GM18498 (cell line): ENCODE measurements at regions not wholly inside any gene's neighbourhood (a gene's known extent, or its start where the extent isn't known, plus 50 kb on each side); places are given as distances from the start of the nearest gene placed in this dataset.

Source experiments
- ATAC-seq: cut with Tn5 transposase; IDR thresholded peaks from one replicate; pipeline ENCODE4 v1.9.1; 2021; ENCODE audit warnings: mild to moderate bottlenecking, moderate library complexity; ENCODE audit not compliant: unreplicated experiment

GRCh38 chr10:111872591-111872990 is 311.0 kb downstream of the GPAM start:
- no peak for ATAC-seq

GRCh38 chr10:111873041-111873440 is 310.5 kb downstream of the GPAM start:
- ATAC-seq, result no peak

DNA sequence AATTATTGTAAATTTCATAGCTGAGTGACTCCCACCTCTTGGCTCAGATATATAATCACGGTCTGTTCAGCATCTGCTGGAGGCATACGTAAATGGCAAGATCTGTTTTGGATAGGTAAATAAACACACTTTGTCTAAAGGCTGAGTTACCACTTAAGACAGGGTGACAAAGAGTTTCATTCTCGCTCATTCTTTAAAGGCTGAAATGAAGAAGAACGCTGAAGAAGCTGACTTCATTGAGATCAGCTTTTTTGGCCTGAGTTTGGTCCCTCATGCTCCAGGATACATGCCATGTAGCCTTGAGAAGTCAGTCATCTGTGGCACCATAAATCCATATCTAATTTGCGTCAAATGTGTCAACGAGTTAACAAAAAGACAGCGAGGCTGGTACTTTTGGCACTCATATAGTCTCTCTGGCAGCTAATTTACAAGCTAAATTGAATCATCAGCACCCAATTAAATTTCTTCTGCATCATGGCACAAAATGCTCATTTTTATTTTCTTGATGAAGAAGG is 309.9 kb downstream of the GPAM start:
- ATAC-seq, result no peak

DNA sequence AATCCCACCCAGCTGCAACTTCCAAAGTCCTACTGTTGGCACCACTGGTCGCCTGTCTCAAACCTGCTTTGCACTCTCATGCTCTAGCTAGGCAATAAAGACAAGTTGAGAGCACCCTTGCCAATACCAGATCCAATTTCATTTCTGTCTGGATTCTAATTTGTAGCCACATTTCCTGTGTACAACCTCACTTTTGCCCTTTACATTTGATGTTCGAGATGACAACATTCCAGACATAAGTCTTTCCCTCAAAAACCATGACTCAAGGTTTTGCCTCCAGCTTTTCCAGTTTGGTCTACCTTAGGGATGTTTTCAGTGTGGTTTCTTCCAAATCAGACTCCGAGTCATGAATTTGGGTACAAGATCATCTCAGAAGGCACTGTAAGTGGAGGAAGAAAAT is 309.0 kb downstream of the GPAM start:
- no peak for ATAC-seq

- no peak for ATAC-seq
These were observed 307.8 kb downstream of the GPAM start for GRCh38 chr10:111875725-111876124.

- ATAC-seq, result no peak
These were observed 306.3 kb downstream of the GPAM start for GRCh38 chr10:111877258-111877657.

GRCh38 chr10:111879969-111880368 is 303.6 kb downstream of the GPAM start:
- no peak for ATAC-seq

DNA sequence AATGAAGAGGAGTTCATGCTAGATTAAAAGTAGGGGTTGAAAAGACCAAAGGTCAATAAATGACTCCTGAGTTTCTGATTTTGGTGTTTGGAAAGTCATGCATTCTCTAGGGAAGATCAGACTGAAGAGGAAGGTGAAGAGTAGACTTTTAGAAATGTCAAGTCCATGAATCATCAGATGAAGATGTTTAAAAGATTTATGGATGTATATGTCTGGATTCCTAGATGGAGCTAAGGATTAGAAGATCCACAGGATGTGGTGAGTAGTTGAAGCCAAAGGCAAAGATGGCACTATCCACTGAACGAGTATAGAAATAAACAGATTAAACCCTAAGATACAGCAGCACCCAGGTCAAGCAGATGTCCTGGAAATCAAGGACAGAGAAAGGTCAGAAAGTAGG is 298.5 kb downstream of the GPAM start:
- no peak for ATAC-seq

DNA sequence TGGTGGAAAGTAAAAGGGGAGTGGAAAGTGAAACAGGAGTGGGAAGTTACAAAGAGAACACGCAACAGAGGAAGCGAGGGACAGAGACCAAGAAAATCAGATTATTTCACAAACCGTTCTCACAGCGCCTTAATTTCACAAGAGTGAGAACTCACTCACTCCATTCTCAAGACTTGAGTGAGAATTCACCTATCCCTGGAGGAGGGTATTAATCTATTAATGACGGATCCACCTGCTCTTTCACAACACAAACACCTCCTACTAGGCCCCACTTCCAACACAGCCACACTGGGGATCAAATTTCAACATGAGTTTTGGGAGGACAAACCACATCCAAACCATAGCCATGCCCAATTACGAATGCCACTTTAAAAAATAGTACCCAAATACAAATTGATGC is 297.6 kb downstream of the GPAM start:
- ATAC-seq, result no peak

DNA sequence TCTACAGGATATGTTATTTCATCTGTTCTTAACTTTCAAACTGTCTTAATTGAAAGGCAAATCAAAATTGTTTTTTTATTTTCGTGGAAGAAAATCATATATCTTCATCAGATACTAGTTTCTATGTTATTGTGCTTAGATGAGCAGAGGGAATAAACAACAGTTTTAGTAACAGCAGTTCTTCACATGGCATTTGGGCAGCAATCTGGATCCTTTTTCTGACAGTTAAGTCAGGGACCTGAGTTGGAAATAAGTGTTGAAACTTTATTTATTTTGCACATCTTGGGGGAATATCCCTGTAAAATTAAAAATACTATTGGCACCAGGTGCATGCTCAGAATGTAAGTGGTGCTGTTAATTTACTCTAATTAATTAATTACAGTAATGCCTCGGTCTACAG is 296.3 kb downstream of the GPAM start:
- ATAC-seq, result no peak

DNA sequence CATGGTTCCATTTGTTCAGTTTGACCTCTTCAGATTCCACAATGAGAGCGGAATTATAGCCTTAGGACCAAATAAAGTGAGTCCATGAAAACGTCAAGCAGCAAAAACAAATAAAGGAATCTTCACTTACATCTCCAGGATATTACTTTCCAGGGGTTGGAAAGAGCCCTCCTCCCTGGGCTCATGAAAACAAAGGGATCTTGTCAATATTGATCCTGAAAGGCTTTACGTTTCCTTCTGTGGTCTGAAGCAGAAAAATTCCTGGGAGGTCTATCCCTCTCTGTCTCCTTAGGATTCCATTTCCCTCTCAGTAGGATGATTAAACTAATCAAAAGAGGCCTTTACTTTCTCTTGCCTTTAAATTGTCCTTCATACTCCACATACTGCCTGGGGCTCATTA is 293.5 kb downstream of the GPAM start:
- no peak for ATAC-seq

- no peak for ATAC-seq
These were observed 267.6 kb downstream of the GPAM start for GRCh38 chr10:111916011-111916410.

DNA sequence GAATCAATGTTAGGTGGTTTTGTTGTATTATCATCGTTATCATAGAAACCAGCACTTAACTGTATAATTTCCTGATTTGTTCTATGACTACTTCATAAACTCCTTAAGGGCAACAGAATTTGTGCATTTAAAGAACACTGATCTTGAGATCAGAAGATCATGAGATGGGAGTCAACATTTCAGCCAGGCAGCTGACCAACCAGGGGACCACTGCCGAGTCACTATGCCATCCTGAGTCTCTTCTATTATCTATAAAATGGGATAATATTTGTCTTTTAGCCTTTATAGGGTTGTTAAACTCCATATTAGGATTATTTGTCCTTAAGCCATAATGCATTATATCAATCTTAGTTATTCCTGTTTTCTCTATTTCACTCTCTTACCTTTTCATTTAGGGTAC is 261.7 kb downstream of the GPAM start:
- no peak for ATAC-seq

DNA sequence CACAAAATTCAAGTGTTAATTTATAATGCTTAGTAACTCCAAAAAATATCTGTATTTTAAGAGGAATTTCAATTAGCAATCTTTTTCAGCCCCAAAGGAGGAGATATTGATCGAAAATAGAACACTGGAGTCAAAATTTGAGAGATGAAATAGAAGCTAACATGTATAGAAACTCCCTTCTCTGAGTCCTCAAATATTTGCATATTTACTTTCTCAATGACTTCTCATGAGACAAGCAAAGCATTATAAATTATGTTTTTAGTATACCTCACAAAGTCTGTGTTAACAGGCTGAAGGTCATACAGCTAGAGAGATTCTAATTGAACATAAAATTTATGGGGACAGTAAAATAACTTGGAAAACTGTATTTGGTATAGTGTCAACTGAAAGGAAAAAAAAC is 260.5 kb downstream of the GPAM start:
- ATAC-seq, result no peak

DNA sequence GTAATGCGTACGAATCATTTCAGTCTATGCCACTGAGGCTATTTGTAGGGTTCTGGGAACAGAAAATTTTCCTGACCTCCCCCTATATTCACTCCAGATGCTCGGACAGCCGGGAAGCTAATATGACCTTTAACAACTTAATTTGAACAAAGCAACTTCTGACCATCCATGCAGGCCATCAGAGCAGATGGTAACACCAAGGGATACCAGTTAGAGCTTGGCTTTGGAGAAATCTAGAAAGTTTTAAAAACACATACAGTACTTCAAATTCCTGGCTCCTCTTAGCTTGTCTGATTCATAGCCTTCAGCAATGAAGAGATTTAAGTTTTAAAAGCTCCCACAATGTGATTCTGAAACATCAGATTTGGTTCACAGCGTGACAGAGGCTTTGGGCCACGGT is 257.3 kb downstream of the GPAM start:
- ATAC-seq, result no peak

GRCh38 chr10:111933937-111934336 is 249.6 kb downstream of the GPAM start:
- ATAC-seq, result no peak

DNA sequence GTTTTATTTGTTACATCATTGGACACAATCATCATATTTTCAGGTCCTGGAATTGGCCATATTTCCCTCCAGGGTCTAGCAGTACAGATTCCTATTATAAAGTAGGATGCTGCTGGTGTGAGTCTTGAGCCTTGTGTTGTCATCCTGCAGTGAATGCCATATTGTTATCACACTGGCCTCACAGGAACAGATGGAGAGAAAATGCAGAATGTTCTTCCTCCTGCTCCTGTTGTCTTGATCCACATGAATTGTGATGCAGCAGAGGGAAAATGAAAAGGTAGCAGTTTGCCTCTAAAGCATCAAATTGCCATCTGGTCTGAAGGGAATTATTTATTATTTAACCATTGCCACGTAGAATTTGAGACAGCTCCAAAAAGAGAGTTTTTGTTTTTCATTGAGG is 248.6 kb downstream of the GPAM start:
- no peak for ATAC-seq

- no peak for ATAC-seq
These were observed 247.4 kb downstream of the GPAM start for GRCh38 chr10:111936143-111936542.

GRCh38 chr10:111944331-111944730 is 239.2 kb downstream of the GPAM start:
- no peak for ATAC-seq

GRCh38 chr10:111953949-111954348 is 229.6 kb downstream of the GPAM start:
- ATAC-seq, result no peak

GRCh38 chr10:111954386-111954785 is 229.2 kb downstream of the GPAM start:
- ATAC-seq, result no peak

- no peak for ATAC-seq
These were observed 226.7 kb downstream of the GPAM start for GRCh38 chr10:111956841-111957240.

- ATAC-seq, result no peak
These were observed 220.6 kb downstream of the GPAM start for GRCh38 chr10:111962951-111963350.

DNA sequence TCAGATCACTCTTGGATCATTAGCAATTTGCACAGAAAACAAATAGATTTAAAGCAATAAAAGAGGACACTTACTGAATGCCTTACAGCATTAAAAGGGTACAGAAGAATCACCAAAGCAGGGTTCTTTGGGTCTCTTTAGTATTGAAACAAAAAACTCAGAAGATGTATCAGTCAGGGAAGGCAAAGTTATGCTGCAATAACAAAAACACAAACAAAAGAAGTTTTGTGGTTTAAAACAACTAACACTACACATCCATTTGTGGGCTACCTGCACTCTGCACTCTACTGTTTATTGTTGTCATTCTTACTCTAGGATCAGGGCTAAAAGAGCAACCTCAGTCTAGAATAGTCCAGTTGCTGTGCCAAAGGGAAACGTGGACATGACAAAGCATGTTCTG is 216.4 kb downstream of the GPAM start:
- no peak for ATAC-seq
